PC-9 (cell line): ENCODE measurements at regions not wholly inside any gene's neighbourhood (a gene's known extent, or its start where the extent isn't known, plus 50 kb on each side); places are given as distances from the start of the nearest gene placed in this dataset.

Experiments
- BruUV-seq: library from RNA; stranded (reverse); fragments of 400-500 nt; replicated peaks from 2 replicates; lab custom pipeline; 2021; lab: Mats Ljungman, UMichigan
- CTCF ChIA-PET: fragments of 300-600 bp; sonication (Branson Sonifier 250); formaldehyde crosslinking; loops from one replicate; lab custom pipeline; 2022; ENCODE audit warnings: antibody characterized with exemption; lab: Charles Lee
- POLR2A ChIA-PET: fragments of 300-600 bp; sonication (Branson Sonifier 250); formaldehyde crosslinking; loops from one replicate; lab custom pipeline; 2022; ENCODE audit warnings: antibody characterized with exemption; ENCODE audit not compliant: unreplicated experiment; lab: Charles Lee
- DNase-seq, 2 experiments: peaks; one replicate each; pipeline versions ENCODE4 v3.0.0 to v3.0.0-alpha.2; 2015 to 2022; ENCODE audit warnings: mixed read lengths in 1 of 2
- H2AFZ ChIP-seq: fragments of 200-600 bp; sonication (generic); 2 replicates; pipeline ENCODE4 v1.8.1; 2017; ENCODE audit warnings: antibody characterized with exemption
- H3F3A ChIP-seq: fragments of 200-600 bp; sonication (generic); 2 replicates; pipeline ENCODE4 v1.8.1; 2017; ENCODE audit warnings: antibody characterized with exemption, mild to moderate bottlenecking, low read depth; ENCODE audit not compliant: insufficient read depth
- H3K27ac ChIP-seq: fragments of 200-600 bp; sonication (generic); 2 replicates; pipeline ENCODE4 v1.6.1; 2016; ENCODE audit warnings: mixed run types
- H3K27me3 ChIP-seq: fragments of 200-600 bp; sonication (generic); 2 replicates; pipeline ENCODE4 v1.6.1; 2016; ENCODE audit warnings: low read depth, mixed run types; ENCODE audit not compliant: insufficient read depth
- H3K36me3 ChIP-seq: fragments of 200-600 bp; sonication (generic); 2 replicates; pipeline ENCODE4 v1.6.1; 2016; ENCODE audit warnings: low read depth, mixed run types
- H3K4me1 ChIP-seq: fragments of 200-600 bp; sonication (generic); replicated peaks from 2 replicates; pipeline ENCODE4 v1.6.1; 2016; ENCODE audit warnings: mixed run types; ENCODE audit not compliant: insufficient read depth
- H3K4me2 ChIP-seq: fragments of 200-600 bp; sonication (generic); 2 replicates; pipeline ENCODE4 v1.6.1; 2017; ENCODE audit warnings: mixed run types
- H3K4me3 ChIP-seq: fragments of 200-600 bp; sonication (generic); 2 replicates; pipeline ENCODE4 v1.6.1; 2016; ENCODE audit warnings: mixed run types
- H3K79me2 ChIP-seq: fragments of 200-600 bp; sonication (generic); 2 replicates; pipeline ENCODE4 v1.6.1; 2017; ENCODE audit warnings: low read depth, mixed run types
- H3K9me2 ChIP-seq: fragments of 200-600 bp; sonication (generic); 2 replicates; pipeline ENCODE4 v1.8.1; 2017; ENCODE audit warnings: mild to moderate bottlenecking; ENCODE audit not compliant: insufficient read depth
- H3K9me3 ChIP-seq: fragments of 200-600 bp; sonication (generic); 2 replicates; pipeline ENCODE4 v1.8.1; 2016; ENCODE audit warnings: low read depth; ENCODE audit not compliant: insufficient read depth
- H4K20me1 ChIP-seq: fragments of 200-600 bp; sonication (generic); 2 replicates; pipeline ENCODE4 v1.8.1; 2017; ENCODE audit not compliant: insufficient read depth
- CTCF ChIP-seq: fragments of 200-600 bp; sonication (generic); conservative IDR thresholded peaks from 2 replicates; pipeline ENCODE4 v1.6.1; 2017; ENCODE audit warnings: mixed run types, antibody characterized with exemption, mild to moderate bottlenecking, moderate library complexity
- EZH2 ChIP-seq: fragments of 200-600 bp; sonication (generic); IDR thresholded peaks from 2 replicates; pipeline ENCODE4 v1.8.0; 2017; ENCODE audit warnings: antibody characterized with exemption, low read depth
- intact Hi-C: fragments of 100-400 bp; cut with micrococcal nuclease; formaldehyde crosslinking; loops from one replicate; pipeline ENCODE4 v1.10.0; 2022; ENCODE audit not compliant: unreplicated experiment

DNA sequence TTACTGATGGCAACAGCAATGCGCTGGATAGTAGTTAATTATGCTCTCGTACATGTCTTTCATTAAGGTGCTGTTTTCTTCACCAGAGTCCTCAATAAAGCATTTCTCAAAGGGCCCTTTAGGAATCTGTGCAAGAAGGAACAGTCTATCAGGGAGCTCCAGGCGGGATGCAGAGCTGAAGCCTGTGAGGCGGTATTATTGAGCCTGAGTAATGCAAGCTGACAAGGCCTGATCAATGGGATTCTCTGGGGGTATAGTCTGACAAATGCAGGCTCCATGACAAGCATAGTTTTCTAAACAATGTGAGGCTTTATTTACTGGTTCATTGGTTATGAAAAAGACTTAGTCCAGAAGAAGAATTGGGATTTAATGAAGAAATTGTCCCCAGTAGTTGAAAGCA lies 530.9 kb upstream of the CBLB start:
- H3K36me3 ChIP-seq: no peaks in the 10 kb centered on the region
- CTCF ChIA-PET: no interaction called here

DNA sequence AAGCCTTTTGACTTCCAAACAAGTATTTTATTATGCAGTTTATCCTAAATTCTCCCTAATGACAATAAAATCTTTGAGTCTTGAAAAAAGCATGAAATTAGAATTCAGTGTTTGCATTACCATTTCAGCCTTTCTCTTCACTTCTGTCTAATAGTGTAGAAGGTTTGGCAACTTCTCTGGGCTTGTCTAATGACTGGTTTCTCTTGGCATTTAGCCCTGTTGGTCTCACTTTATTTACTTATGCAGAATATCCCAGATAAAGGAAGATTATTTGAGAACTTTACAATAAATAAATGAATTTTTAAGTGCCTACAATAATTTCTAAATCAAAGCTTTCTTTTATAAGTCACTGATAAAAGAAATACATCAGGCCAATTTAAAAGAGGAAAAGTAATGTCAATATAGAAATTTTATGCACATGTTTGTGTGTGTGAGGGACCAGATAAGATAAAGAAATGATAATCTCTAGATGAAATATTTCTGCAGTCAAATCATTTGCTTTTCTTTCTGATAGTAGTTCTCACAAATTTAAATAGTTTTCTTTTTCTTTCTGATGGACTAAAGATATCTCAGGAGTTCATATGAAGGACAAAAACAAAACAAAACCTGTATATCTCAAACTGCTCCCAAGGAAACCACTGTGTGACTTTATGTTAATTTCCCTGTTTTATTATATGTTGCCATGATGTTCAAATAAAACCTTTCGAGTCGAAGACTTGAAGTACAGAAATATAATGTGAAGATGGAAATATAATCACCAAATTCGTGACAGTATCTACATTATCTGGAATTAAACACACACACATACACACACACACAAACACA lies 533.1 kb upstream of the CBLB start:
- intact Hi-C loops: no loop called here
- Histone ChIP-seq H3K4me2 (no peak overlapping the region), H3K27ac (no peak overlapping the region), H3K79me2 (no peaks in the 10 kb centered on the region), H3K9me3 (no peaks in the 10 kb centered on the region; the same call in 1 of the 2 replicates), H3K27me3 (no peaks in the 10 kb centered on the region), H3K36me3 (no peaks in the 10 kb centered on the region), H3F3A (no peaks in the 10 kb centered on the region), H3K9me2 (no peaks in the 10 kb centered on the region), H4K20me1 (no peaks in the 10 kb centered on the region), H3K4me1 (no peaks in the 10 kb centered on the region), H2AFZ (no peak overlapping the region), H3K4me3 (no peak overlapping the region)
- TF ChIP-seq CTCF: no peak
- no peak for TF ChIP-seq EZH2
- ChIA-PET POLR2A (no interaction called here), CTCF (no interaction called here)
- BruUV-seq: no TSS peak
- no peak for DNase-seq

More for the DNA sequence above, 530.9 kb upstream of the CBLB start:
- no peaks in the 10 kb centered on the region; the same call in 1 of the 2 replicates for H3F3A ChIP-seq
- H3K79me2 ChIP-seq: no peaks in the 10 kb centered on the region
- H2AFZ ChIP-seq: no peak overlapping the region
- H3K9me2 ChIP-seq: no peaks in the 10 kb centered on the region
- H3K27me3 ChIP-seq: no peaks in the 10 kb centered on the region
- H3K4me3 ChIP-seq: no peak overlapping the region
- no peaks in the 10 kb centered on the region for H3K4me1 ChIP-seq
- H3K9me3 ChIP-seq: no peaks in the 10 kb centered on the region; the same call in 1 of the 2 replicates
- BruUV-seq: no TSS peak
- H3K27ac ChIP-seq: no peak overlapping the region
- DNase-seq: no peak
- POLR2A ChIA-PET: interaction anchor here (0.6 kb wide), 1 partner anchor 204 kb away, joined by 3 read pairs; no protein-coding TSS in a partner anchor
- H4K20me1 ChIP-seq: no peaks in the 10 kb centered on the region
- no peak for TF ChIP-seq EZH2
- TF ChIP-seq CTCF: no peak
- no peak overlapping the region for H3K4me2 ChIP-seq
- intact Hi-C loops: no loop called here

- Histone ChIP-seq H3K9me3 (no peaks in the 10 kb centered on the region; the same call in 1 of the 2 replicates), H3K4me2 (no peak overlapping the region), H3K4me1 (no peaks in the 10 kb centered on the region), H3K27ac (no peak overlapping the region), H3K27me3 (no peaks in the 10 kb centered on the region), H3K9me2 (no peaks in the 10 kb centered on the region), H3K36me3 (no peaks in the 10 kb centered on the region), H4K20me1 (no peaks in the 10 kb centered on the region), H3K4me3 (no peak overlapping the region), H2AFZ (no peak overlapping the region), H3K79me2 (no peaks in the 10 kb centered on the region), H3F3A (no peaks in the 10 kb centered on the region)
- POLR2A ChIA-PET: no interaction called here
- no TSS peak for BruUV-seq
- no peak for DNase-seq
- intact Hi-C loops: no loop called here
- CTCF ChIA-PET: no interaction called here
- no peak for TF ChIP-seq CTCF
- no peak for TF ChIP-seq EZH2
Observed at GRCh38 chr3:106403371-106404145, 534.7 kb upstream of the CBLB start.
